GM18873 (cell line): ENCODE measurements at regions not wholly inside any gene's neighbourhood (a gene's known extent, or its start where the extent isn't known, plus 50 kb on each side); places are given as distances from the start of the nearest gene placed in this dataset.
"Not testable (repeated sequence)": the region's sequence is repeated elsewhere in the genome, so short reads cannot be mapped to it uniquely, and the experiment has no call there.

Experiments used
- ATAC-seq: cut with Tn5 transposase; IDR thresholded peaks from one replicate; pipeline ENCODE4 v1.9.1; 2021; ENCODE audit warnings: mild to moderate bottlenecking, moderate library complexity, moderate number of reproducible peaks; ENCODE audit not compliant: unreplicated experiment, low FRiP score

DNA sequence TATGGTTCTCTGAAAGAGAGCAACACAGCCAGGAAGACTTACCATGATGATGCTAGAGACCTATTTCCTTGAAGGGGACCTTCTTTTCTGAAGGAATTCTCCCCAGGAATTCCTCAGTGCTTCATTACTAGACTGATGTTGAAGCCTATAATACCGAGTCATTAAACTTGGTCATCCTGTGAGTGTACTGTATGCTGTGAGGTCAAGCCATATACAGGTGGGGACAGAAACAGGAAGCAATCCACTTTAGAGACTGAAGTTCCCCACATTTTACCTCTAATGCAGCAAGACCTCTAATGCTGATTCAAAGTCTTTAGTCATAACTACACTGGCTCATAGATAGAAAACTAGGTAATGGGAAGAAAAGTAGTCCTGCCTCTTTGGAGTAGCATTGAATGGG lies 77.1 kb upstream of the RASEF start:
- no peak for ATAC-seq

DNA sequence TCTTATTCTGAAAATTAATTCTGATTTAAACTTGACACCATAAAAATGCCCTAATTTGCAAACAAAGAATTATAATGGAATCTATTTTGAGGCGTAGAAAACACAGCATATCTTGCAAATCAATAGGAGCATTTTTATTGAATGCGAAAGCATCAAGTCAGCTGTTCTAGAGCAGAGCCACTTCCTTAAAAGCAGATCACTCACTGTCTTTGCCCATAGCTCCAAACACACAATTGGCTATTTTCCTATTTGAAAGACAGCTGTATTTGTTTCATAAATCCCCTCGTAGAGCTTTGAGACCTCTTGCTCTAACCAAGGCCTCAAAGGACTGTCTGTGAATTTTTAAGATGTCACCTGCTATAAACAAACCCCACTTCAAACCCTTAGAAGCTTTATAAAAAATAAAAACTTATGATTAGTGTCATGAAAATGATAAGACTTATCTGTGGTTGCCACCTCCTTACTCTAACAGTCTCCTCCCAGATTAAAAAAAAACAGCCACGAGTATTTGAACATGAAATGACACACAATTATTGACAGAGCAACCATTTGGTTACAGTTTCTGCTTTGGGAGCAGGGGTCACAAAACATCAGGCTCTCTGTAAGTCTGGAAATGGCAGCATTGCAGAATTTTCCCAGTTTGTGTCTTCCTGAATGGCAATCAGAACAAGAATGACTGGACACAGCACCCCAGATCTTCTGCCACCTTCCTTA lies 75.6 kb upstream of the RASEF start:
- ATAC-seq, result no peak

DNA sequence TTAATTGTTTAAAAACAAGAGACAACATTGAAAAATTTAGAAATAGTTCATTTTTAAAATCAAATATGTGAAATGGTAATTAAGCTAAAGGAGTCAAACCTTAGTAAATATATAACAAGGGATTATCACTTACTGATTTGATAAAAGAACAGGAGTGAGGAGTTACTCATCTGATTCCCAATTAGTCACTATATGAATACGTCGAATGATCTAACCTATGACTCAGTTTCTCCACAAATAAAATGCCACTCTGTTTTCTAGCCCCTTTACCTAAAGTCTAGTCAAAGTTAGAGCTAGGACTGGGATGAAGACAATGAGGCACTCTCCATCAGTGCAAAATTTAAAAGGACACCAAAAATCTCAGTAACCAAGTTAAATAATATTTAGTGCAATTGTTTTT lies 70.4 kb upstream of the RASEF start:
- no peak for ATAC-seq

DNA sequence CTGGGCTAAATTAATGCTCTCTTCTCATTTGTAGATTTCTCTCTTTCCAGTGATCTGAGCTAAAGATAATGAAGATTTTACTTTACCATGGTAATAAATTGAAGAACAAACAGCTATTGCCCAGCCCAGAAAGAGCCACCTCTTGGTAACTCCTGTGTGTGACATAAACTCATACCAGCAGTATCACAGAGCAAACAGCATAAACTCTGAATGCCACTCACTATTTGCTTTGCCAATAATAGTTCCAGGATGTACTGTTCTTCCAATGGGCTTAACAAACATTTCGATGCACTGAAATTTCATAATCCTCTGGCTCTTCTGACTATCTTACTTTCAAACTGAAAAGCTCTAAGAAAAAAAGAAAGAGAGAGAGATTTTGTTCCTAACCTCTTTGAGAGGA lies 69.8 kb upstream of the RASEF start:
- ATAC-seq, result no peak

DNA sequence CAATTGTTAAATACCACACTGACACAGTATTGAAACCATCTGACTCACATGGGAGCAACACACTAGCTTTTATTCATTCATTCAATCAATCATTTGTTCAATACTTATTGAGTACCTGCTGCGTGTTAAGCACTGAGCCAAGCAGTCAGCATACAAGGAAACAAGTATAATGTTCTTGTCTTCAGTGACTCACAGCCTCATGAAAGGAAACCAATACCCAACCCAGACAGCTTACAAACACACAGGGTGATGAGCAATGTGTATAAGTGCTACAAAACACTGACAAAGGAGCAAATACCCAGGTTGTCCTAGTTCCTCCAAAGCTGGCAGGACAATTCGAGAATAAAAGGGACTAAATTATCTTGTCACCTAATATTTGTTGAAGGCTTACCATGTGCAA lies 67.6 kb upstream of the RASEF start:
- no peak for ATAC-seq

DNA sequence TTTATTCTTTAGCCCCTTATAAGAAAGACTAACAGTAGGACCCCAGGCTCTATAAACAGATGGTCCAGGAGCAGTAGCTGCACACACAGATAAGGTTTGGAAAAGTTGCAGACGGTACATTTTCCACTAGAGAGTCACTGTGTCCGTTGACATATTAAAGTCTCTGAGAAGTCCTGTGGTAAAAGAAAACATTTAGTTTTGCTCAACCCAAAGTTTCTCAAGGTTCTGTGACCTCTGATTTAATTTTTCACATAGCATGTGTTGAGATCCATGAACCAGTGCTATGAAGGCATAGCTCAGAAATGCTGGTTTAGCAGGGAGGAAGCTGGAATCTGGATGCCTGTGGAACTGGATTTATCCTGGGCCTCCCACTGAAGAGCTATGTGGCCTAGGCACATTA lies 62.7 kb upstream of the RASEF start:
- ATAC-seq, result no peak

DNA sequence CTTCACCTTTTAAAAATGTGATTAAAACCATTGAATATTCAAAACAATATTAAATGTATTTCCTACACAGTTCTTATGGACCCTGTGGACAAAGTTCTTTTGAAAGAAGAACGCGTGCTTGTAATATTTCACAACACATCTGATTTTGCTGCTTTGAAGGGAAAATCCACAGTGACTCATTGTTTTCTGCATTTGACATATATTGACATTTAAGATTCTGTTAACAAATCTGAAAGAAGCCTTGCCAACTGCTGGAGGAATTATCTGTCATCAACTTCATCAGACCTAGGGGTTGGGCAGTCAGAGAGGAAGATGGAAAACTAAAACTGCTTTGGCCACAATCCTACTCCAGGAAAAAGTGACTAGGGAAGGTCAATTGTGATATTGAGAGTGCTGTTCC lies 56.9 kb upstream of the RASEF start:
- no peak for ATAC-seq

DNA sequence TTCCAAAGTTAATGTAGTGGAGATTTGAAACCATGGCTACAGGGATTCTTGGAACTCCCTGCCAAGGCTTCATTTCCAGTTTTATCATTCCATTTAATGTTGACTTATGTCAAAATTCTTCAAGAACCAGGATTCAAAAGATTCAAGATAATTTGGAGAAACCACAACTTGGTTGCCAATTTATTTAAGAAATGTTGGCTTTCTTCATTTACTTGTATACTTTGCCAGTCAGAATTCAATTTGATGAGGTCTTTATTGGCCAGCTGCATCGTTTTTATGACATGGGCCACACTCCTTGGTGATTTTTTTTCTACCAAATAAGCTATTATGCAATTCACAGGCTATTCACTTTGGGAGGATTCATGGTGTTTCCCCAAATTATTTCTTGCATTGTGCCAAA lies 53.1 kb upstream of the RASEF start:
- no peak for ATAC-seq

DNA sequence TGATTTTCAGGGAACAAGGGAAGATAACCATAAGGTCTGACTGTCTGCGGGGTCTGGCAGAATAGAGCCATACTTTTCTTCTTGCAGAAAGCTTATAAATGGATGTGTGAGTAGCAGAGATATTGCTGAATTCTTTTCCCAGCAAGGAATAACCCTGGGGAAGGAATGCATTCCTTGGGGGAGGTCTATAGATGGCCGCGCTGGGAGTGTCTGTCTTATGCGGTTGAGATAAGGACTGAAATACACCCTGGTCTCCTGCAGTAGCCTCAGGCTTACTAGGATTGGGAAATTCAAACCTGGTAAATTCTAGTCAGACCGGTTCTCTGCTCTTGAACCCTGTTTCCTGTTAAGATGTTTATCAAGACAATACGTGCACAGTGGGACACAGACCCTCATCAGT lies 50.5 kb upstream of the RASEF start:
- ATAC-seq, result not testable (repeated sequence)
